ENCODE measurements at regions not wholly inside any gene's neighbourhood (a gene's known extent, or its start where the extent isn't known, plus 50 kb on each side); places are given as distances from the start of the nearest gene placed in this dataset.
"Not testable (repeated sequence)": the region's sequence is repeated elsewhere in the genome, so short reads cannot be mapped to it uniquely, and the experiment has no call there.

DNA sequence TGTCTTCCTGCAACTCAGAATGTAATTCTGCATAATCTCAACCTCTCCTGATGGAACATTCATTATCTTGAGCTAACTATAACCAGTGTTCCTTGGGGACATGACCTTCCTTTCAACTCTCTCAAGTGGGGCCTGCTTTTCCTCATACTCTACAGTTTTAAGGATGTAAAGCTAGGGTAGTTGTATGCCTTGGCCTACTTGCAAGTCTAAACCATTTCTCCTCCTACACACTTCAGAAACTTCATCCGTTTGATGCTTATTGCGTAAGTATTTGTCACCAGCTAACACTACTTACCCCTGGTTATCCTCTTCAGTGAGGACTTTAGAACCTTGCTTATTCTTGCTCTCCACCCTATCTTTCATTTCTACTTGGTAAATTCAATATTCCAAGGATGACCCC is 548.9 kb downstream of the HINT1 start:
- no peak for DNase-seq (ENCODE audit: low read depth in 1 of 2, low spot score in 1 of 2)

DNA sequence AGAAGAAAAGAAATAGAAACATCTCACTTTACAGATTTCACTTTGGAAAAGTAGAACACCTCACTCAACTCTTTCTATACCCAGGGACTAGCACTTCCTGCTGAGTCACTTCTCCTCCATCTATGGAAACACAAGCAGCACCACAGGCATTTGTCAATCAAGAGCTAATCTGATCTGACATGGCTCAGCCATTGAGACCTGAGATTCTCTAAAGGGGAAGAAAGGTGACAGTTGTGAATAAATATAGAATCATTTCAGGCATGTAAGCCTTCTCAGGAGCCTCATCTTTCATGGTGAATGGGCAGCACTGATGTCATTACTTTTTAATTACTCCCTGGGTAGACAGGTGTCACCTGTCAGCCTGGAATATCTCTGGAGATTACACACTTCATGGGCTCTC is 559.8 kb downstream of the HINT1 start:
- DNase-seq (ENCODE audit: low read depth in 1 of 2, low spot score in 1 of 2), result no peak

DNA sequence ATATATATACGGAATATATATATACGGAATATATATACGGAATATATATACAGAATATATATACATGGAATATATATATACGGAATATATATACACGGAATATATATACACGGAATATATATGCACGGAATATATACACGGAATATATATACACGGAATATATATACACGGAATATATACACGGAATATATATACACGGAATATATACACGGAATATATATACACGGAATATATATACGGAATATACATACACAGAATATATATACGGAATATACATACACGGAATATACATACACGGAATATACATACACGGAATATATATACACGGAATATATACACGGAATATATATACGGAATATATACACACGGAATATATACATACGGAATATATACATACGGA is 568.4 kb downstream of the HINT1 start:
- DNase-seq (ENCODE audit: low read depth in 1 of 2, low spot score in 1 of 2), result not testable (repeated sequence)

DNA sequence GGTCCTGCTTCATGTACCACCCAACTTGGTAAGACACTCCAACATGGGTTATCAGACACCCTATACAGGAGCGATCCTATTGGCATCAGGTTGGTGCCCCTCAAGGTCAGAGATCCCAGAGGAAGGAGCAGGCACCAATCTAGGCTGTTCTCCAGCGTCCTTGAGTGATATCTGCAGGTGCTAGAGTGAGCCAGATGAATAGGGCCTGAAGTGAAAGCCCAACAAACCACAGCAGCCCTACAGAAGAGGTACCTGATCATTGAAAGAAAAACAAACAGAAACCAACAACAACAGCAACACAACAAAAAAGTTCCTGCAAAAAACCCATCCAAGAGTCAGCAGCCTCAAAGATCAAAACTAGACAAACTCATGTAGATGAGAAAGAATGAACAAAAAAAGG is 584.8 kb downstream of the HINT1 start:
- DNase-seq (ENCODE audit: low read depth in 1 of 2, low spot score in 1 of 2), result no peak

DNA sequence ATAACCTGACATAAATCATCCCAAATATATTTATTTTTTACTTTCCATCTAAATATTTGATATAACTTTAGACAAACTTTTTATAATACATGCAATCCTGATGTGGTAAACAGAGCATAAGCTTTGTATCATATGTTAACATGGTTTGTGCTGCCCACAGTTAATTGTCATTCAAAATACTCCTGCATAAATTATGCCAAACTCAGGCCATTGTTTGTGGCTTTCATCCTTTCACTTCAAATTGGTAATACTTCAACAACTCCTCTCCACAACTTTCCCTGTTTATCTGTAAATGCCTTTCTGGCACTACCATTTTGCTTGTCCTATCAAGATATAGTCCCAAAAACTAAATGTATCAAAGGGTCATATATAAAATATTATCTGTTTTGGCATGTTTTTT is 586.7 kb downstream of the HINT1 start:
- DNase-seq (ENCODE audit: low read depth in 1 of 2, low spot score in 1 of 2), result no peak

DNA sequence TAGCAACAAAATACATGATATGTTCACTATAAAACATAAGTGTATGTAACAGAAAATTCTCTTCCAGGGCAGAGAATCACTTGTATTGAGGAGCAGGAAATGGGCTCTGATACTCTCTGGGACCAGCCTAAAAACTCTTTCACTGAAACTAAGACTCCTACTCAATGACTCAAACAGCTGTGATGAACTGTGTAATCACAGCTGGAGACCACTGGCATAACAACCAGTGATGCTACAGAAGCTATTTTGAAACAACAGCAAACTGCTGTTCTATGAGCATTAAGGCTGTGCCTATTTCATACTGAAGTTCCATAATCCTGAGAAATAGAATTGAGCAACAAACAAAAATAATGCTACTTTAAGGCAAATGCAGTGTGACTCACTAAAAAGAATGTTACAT is 594.0 kb downstream of the HINT1 start:
- no peak for DNase-seq (ENCODE audit: low read depth in 1 of 2, low spot score in 1 of 2)

DNA sequence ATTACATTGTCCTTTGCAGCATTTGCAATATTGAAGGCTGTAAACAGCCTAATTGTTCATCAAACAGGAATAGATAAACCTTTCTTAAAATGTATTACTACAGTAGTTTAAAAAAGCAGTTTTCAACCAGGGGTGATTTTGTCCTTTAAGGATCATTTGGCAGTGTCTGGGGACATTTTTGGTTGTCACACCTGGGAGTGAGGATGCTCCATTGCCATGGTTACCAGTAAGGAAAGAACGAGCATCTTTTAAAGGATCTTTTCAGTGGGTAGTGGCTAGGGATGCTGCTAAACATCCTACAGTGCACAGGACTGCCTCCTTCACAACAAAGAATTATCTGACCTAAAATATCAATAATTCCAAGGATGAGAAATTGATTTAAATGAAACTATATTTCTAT is 596.3 kb downstream of the HINT1 start:
- DNase-seq (ENCODE audit: low read depth in 1 of 2, low spot score in 1 of 2), result no peak

DNA sequence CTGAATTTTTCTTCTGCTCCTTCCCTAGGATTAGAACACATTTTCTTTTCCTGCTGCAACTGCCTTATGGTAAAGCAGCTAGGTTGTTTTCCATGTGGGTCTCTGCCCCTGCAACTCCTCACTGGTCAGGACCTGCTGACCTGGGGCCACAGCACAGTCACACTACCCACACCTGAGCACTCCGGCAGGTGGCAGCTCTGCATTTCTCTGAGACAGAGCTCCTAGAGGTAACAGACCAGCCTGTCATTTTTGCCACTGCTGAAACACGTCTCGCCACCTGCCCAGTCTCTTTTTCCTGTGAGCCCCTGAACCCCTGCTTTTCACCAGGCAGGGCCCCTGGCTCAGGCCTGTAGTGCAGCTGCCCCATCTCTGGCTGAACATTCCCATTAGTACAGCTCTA is 609.6 kb downstream of the HINT1 start:
- no peak for DNase-seq (ENCODE audit: low read depth in 1 of 2, low spot score in 1 of 2)

DNA sequence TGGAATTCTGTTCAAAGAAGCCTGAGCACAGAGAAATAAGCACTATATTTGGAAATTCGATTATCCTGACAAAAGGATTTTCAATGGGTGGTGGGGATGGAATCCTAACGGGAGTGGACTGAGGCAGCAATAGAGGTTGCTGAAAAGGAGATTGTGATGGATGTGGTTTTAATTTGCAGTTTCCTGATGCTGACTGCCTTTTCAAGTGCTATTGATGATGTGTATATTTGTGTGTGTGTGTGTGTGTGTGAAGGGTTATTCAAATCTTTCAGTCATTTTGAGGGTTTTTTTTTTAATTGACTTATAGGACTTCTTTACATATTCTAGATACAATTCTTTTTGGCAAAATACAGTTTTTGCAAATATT is 614.5 kb downstream of the HINT1 start:
- DNase-seq (ENCODE audit: low read depth in 1 of 2, low spot score in 1 of 2), result no peak

DNA sequence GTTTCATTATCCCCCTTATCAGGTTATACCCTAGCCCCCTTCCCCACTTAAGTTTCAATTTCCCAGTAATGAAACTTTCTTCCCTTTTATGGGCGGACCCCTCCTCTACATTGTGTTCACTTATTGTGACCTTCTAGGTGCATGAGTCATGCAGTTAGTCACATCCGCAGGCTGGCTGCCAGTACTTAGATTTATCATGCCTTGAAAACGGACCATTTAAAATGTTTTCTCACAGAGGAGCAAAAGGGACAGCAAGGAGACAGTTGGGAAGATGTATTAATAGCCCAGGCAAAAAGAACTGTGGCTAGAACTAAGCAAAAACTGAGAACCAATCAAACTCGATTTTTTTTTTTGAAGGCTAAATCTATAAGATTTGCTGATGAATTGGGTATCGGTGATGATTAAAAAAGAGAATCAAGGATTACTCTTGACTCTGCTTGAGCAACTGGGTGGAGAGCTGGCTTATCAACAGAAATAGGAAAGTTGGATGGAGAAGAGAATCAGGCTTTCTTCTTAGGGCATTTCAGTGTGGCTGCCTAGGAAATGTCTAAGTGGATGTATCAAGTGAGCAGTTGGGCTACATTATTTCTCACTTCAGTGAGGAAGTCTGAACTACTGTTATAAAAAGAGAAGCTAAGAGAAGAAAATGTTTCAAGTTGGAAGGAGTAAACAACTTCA is 615.0 kb downstream of the HINT1 start:
- no peak for DNase-seq (ENCODE audit: low read depth in 1 of 2, low spot score in 1 of 2)

DNA sequence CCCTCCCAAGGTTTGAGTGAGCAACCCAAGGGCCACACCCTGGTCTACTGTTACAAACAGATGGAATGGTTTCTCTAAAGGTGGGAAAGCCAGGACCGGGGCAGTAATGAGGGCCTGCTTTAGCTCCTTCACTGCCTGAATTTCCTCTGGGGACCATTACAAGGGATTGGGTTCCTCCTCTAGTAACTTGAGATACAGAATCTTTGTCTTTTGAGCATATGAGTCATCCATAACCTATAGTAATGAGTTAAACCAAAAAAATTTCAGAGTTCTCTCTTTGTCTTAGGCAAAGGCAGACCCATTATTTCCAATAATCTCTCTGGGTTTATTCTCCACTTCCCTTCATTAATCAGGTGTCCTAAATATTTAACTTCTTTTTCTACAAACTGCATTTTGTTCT is 618.8 kb downstream of the HINT1 start:
- DNase-seq (ENCODE audit: low read depth in 1 of 2, low spot score in 1 of 2), result no peak

DNA sequence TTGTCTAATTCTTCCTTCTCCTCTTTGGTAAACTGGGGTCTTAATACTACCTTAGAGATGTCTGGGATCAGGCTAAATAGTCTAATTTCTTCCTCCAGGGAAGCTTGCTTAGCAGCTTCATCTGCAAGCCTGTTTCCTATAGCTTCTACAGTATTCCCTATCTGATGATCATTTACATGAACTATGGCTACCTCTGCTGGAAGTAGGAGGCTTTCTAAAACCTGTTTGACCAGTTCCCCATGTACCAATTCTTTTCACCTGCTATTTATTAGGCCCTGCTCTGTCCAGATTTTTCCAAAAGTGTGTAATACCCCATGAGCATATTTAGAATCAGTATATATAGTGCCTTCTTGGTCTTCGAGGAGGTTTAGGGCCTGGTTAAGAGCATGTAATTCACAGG is 619.8 kb downstream of the HINT1 start:
- DNase-seq (ENCODE audit: low read depth in 1 of 2, low spot score in 1 of 2), result no peak

DNA sequence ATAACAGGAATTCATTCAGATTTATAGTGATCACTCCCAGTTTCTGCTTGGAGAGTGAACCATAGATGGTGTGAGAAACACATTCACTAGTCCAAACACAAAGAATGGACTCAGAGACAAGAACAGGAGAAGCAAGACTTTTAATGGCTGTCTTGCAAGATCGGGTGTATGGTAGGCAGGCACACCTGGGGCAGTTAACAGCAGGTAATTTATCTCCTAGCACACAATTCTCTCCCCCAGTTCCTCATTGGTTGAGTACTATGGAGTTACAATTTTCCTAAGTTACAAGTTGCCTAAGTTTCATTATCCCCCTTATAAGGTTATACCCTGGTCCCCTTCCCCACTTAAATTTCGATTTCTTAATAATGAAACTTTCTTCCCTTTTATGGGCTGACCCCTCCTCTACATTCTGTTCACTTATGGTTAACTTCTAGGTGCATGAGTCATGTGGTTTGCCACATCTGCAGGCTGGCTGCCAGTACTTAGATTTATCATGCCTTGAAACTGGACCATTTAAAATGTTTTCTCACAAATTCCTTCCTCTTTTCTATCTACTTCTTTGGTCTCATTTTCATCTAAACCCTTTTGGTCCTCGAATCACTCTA is 623.3 kb downstream of the HINT1 start:
- DNase-seq (ENCODE audit: low read depth in 1 of 2, low spot score in 1 of 2), result no peak

DNA sequence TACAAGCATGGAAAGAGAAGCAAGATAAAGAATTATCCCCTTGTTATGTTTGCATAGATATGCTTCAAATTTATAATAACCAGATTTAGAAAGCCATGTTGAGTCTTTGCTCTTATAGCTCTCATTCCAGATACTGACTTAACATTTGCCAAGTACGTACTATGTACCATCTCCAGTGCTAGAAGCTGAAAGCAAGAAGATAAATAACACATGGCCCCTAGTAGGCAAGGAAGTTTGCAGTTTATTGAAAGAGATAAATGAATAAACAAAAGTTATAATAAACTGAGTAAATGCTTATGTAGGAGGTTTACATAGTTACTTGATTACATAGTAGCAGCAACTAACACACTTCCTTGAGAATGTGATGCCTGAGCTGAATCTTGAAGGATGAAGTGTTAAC is 628.4 kb downstream of the HINT1 start:
- no peak for DNase-seq (ENCODE audit: low read depth in 1 of 2, low spot score in 1 of 2)

DNA sequence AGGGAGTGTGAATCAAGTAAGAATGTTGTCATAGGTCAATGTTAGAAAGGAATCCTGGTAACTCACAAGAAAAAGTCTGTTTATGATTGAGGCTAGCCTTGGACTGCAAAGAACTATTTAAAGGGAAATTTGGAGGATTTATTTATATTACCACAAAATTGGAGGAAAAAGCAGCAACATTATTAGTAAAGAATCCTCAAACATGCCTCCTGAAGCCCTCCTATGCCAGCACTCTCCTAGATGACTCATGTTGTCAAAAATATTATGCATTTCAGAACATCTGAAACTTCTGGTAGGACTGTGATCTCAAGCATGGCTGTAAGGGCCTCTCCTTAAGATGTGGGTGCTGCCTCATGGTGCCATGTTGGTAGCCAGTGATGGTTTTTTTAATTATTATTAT is 628.5 kb downstream of the CHSY3 start:
- no peak for DNase-seq (ENCODE audit: low read depth in 1 of 2, low spot score in 1 of 2)

DNA sequence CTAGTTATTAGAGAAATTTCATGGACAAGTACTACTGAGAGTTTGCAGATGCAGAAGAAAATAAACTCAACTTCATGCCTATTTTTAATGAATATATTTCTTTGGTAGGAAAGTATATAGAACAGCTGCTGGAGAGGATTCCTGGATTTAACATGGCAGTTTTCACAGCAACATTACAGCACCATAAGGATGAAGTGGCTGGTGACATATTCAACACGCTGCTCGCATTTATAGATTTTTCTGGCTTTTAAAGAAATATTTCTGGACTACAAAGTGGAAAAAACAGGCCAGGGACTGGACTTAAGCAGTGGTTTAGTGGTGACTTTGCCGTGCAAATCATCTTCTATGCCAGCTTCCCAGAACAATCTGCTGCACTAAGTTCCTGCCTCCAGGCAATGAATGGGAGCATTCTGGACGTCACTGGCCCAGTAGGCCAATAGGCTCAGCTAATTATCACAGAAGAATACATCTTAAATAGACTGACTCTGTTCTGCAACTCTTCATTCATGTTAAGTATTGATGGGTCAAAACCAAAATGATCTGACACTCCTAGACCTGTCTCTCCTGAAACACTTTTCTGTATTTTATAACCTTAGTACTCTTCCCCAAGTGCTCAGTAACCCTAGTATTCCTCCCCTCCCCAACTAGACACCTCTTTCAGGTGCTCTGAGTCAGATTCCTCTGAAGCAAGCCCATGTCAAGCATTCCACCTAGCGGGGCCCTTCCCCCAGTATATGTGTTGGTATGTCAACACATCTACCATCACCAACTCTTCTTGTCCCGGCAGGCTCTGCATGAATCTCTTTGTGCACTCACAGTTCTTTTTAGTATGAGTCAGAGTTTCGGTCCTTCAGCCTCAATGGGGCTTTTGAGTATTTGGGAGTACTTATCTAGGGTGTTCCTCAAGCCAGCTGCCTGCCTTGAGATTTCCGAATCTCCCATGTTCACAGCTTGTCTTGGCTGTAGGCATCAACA is 625.5 kb downstream of the CHSY3 start:
- no peak for DNase-seq (ENCODE audit: low read depth in 1 of 2, low spot score in 1 of 2)

DNA sequence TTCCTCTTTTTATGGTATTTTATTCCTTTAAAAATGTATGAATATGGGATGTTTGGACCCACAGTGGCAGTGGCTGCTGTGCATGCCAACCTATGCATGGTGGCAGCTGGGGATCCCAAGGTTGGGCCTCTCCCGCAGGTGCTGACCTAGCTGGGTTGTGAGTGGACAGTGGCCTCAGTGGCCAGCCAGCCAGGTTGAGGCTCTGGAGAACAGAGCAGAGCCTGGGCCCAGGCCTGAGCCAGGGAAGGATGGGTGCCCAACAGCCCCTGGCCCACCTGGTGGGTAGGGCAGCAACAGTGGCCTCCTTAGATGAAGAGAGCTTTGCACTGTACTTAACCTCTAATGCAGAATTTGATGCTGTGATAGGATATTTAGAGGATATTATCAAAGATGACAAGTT is 624.8 kb downstream of the CHSY3 start:
- DNase-seq (ENCODE audit: low read depth in 1 of 2, low spot score in 1 of 2), result no peak

DNA sequence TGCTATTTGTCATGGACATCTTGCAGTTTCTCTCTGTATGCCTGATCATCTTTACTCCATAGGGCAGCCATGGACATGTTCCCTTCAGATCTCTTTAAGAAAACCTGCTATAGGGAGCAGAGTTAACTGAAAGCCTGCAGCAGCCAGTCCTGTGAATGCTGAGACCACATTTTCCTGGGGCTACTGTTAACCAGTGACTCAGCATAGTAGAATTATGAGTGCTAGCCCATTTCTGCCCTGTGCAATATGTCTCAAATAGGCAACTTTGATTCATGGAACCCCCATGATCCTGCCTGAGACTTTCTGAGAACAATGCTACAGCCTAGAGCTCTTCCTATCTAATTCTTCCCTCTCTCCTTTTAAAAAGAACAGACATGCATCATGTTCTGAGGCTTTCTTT is 624.2 kb downstream of the CHSY3 start:
- DNase-seq (ENCODE audit: low read depth in 1 of 2, low spot score in 1 of 2), result no peak

DNA sequence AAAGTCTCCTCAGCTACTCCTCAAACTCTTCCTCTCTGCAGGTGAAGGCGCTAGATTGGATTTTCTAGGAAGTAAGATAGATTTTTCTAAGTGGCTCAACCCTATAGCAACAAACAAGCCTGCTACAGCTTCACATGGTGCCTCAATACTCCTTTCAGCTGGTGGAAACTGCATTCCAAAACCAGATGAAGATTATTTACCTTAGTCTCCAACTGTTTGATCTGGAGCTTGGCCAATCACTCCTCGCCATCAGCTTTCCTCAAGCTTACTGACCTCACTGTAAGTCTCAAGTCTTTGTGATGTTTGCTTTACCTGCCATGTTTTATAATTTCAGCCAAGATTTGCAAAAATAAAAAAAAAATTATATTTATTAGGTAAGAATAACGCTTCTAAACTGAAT is 622.4 kb downstream of the CHSY3 start:
- DNase-seq (ENCODE audit: low read depth in 1 of 2, low spot score in 1 of 2), result no peak

DNA sequence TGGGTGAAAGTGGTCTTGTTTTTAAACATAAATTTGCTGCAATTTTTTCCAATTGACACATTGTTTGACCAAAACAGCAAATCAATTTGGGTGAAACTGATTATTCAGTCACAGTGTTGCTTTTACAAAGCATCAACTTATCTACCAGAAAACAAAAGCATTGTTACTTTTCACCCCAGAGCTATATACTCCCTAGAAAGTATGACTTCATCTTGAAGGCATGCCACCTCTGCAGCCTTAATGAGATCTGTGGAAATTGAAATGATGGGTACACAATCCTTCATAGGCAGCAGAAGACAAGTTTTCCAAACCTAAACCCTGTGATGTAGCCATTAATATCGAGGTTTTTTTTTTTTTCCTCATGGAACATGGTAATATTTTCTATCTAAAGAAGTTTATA is 615.9 kb downstream of the CHSY3 start:
- DNase-seq (ENCODE audit: low read depth in 1 of 2, low spot score in 1 of 2), result no peak

DNA sequence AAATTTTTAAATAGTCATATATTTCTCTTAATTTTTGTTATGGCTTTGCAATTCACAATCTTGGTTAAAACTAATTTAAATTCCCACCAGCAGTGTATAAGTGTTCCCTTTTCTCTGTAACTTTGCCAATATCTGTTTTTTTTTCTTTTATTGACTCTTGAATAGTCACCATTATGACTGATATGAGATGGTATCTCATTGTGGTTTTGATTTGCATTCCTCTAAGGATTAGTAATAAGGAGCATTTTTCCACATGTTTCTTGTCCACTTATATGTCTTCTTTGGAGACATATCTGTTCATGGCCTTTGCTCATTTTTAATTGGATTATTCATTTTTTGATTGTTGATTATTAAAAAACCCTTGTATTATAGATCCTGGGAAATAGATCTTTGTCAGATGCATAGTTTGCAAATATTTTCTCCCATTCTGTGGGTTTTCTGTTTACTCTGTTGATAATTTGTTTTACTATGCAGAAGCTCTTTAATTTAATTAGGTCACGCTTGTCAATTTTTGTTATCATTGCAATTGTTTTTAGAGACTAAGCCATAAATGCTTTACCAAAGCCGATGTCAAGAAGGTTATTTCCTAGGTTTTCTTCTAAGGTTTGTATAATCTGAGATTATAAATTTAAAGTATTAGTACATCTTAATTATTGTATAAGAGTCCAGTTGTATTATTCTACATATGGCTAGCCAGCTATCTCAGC is 610.9 kb downstream of the CHSY3 start:
- no peak for DNase-seq (ENCODE audit: low read depth in 1 of 2, low spot score in 1 of 2)

DNA sequence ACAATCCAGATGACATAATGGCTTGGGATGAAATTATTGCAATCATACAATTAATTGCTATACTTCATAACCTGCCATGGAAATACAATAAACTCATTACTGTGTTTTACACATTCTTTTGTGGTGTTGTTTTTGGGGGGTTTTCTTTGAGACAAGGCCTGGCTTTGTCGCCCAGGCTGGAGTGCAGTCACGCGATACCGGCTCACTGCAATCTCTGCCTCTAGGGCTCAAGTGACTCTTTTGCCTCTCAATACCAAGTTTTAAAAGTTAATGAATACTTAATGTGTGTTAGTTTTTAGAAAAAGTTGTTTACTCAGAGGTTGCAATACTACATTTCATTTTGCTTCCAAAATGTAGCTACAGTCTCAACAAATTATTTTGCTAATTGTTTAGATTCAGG is 598.4 kb downstream of the CHSY3 start:
- no peak for DNase-seq (ENCODE audit: low read depth in 1 of 2, low spot score in 1 of 2)

All from activated CD4-positive, alpha-beta T cell treated with anti-CD3 and anti-CD28 coated beads, Interleukin-2, amount 50 U/mL, for 24 hours (primary cell).